ENCODE measurements at regions not wholly inside any gene's neighbourhood (a gene's known extent, or its start where the extent isn't known, plus 50 kb on each side); places are given as distances from the start of the nearest gene placed in this dataset.
A peak's percentile ranks its signal among the peaks of the same experiment; 100 is the strongest.

- DNase-seq (ENCODE audit: low spot score), result no peak
Observed at GRCh38 chr4:152021788-152022438, 261.1 kb upstream of the GATB start.

DNA sequence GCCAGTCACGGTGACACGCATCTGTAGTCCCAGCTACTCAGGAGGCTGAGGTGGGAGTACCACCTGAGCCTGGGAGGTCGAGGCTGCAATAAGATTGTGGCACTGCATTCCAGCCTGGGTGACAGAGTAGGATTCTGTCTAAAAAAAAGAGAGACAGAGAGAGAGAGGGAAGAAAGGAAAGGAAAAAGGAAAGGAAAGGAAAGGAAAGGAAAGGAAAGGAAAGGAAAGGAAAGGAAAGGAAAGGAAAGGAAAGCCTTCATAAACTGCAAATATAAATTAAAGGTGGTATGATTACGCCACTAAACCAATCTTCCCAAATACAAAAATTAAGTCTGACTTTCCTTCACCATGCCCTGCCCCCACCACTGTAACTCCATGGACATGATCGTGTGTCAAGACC, 259.3 kb upstream of the GATB start:
- no peak for DNase-seq (ENCODE audit: low spot score)

DNA sequence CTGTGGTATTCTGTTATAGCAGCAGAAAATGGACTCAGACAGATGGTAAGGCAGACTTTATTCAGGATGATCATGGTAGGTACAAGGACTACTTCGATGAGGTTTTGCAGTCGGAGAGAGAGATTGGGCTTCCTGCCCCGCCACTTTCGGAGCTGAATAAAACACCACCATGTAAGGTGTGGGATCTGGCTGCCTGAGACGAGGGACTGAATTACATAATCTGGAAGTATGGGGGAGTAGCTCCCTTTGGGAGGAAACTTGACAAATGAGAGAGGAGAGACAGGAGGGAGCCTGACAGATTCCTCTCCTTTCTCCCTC, 255.5 kb upstream of the GATB start:
- DNase-seq (ENCODE audit: low spot score), result no peak

DNA sequence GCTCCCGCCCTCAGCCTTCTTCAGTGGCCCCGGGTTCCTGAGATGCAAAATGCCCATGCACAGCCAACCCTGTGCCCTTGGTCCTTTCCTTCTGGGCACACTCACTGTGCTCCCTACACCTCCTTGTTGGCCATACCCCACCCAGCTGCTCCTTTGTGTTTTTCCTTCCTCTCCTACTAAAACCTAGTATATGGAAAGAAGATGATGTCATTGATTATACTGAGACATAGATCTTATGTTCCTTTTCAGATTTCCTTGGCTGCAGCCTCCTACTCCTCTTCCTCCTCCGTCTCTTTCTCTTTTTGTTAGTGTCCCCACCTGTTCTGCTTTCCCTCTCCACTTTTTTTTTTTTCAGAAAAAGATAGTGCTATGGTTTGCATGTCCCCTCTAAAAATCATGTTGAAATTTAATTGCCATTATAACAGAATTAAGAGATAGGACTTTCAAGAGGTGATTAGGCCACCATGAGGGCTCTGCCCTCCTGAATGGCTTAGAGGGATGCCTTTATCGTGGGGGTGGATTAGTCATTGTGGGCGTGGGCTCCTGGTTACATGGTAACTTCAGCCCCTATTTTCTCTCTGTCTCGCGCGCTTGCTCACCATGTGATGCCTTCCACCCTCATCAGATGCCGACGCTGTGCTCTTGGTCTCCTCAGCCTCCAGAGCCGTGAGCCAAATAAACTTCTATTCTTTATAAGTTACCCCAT, 254.9 kb upstream of the GATB start:
- no peak for DNase-seq (ENCODE audit: low spot score)

- DNase-seq (ENCODE audit: low spot score), result peak; percentile 13
Observed at GRCh38 chr4:152014280-152014679, 253.5 kb upstream of the GATB start.

DNA sequence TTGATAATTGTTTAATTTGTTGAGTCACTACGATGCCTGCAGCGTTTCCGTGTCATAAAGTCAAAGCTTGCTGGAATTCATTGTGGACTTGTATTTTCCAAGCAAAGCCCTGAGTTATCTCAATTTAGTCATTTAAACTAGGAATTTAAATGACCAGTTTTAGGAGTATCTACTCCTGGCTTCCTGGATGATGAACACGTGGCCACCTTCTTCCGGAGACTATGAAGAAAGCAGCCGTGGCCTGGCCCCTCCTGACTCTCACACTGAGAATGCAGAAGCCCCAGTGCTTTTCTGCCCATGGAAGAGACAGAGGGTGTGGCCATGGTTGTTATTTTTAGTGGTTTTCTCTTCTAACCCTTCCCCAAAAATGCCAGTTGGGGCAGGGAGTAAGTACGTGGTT, 250.7 kb upstream of the GATB start:
- no peak for DNase-seq (ENCODE audit: low spot score)

DNA sequence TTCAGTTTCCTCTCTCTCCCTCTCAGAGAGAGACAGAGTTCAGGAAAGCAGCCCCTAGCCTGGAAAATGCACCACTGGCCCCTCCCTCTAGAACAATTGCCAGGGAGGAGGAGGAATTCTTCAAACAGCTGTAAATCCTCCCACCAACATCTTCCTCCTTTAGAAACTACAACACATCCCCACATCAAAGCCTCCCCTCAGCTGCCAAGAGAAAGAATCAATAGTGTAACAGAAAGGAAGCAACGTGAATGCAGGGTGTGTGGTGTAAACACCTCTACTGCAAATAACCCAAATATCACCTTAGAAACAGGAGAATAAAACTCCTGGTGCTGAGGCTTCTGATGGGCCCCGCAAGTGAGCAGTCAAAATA, 249.9 kb upstream of the GATB start:
- DNase-seq (ENCODE audit: low spot score), result no peak

DNA sequence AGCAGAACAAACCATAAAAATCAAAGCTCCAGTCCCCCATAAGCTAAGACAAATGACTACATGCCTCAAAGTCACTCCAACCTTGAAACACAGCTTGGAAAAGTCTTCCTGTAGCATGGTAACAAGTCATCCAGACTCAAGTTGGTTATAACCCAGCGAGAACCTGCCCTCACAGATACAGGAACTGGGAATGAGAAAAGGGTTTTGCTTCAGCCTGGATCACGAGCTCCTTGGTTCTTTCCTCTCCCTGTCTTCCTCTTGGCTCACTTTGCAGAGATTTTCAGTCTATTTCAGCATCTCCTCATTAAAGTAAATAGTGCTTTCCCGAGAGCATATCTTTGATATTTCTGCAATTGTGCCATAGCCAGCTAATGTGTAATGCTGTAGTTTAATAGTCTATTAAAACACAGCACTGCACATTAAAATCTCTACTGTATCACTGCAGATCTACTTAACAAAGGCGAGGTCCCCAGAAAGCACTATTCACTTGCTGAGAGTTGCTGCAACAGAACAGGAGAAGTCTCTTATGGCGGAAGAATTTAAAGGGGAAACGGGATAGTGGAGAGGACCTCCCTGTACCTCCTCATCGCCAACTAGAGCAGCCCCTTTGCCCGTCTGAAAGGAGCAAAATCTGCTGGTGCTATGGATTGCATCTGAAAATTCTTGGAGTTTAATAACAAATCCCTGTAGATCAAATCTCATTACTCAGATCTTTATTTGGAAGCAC, 249.3 kb upstream of the GATB start:
- no peak for DNase-seq (ENCODE audit: low spot score)

GRCh38 chr4:152009031-152009670, 248.3 kb upstream of the GATB start:
- no peak for DNase-seq (ENCODE audit: low spot score)

- no peak for DNase-seq (ENCODE audit: low spot score)
Observed at GRCh38 chr4:152007111-152007510, 246.3 kb upstream of the GATB start.

DNA sequence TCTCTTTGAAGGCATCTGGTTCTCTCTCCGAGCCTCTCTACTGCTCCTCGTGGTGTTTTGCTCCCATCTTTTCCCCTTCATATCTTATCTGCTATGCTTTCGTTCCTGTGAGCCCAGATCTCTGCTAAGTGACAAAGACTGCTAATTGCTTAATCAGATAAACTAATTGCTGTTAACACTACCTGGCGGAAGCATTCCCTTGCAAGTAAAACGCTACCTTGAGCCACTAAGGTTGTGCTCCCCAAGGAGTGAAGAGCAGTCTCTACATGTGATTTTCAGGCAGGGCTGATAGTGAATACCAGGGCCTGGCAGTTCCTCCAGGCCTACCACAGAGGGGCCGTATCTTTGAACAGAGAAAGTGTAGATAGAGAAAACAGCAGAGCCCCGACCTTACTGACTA, 244.0 kb upstream of the GATB start:
- no peak for DNase-seq (ENCODE audit: low spot score)

DNA sequence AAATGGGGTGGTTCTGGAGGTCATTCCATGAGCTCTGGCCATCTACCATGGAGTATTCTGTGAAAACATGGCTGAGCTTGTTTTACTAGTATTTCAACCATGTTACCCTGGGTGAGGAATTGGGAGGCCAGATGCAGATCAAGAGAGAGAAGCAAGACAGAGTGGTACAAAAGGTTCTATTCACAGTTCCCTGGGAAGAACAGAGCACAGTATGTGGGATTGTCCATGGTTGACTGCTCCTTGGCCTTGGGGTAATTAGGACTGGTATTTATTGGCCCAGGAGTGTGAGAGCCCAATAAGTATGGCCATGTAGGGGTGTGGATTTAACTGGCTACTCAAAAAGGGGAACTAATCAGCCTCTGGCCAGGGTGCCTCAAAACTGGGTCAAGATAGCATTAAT, 239.7 kb upstream of the GATB start:
- DNase-seq (ENCODE audit: low spot score), result no peak

- DNase-seq (ENCODE audit: low spot score), result no peak
Observed at GRCh38 chr4:151998723-151999122, 237.9 kb upstream of the GATB start.

- no peak for DNase-seq (ENCODE audit: low spot score)
Observed at GRCh38 chr4:151997461-151997860, 236.7 kb upstream of the GATB start.

DNA sequence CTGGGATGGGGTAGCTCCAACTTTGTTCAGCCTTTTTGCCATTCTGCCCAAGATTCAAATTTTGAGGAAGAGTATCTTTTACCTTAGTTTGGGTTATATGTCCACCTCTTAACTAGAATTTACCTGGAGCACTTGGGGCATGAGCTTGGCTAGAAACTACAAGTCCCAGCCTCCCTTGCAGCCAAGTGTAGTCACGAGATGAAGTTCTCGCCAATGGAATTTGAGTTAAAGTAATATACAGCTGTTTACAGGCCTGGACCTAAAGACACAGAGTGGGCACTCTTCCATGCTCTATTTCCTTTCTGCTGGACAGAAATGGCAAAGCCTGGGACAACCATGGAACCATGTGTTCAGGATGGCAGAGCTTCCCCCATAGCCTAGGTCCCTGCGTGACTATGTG, 233.6 kb upstream of the GATB start:
- DNase-seq (ENCODE audit: low spot score), result no peak

DNA sequence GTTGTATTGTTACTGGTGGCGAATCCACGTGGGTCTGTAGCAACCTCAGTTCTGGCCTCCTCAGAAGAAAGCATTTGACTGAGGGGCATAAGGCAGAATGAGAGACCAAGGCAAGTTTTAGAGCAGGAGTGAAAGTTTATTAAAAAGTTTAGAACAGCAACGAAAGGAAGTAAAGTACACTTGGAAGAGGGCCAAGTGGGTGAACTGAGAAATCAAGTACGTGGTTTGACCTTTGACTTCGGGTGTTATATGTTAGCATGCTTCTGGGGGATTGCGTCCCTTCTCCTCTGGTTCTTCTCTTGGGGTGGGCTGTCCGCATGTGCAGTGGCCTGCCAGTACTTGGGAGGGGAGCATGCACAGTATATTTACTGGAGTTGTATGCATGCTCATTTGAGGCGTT, 232.7 kb upstream of the GATB start:
- no peak for DNase-seq (ENCODE audit: low spot score)

DNA sequence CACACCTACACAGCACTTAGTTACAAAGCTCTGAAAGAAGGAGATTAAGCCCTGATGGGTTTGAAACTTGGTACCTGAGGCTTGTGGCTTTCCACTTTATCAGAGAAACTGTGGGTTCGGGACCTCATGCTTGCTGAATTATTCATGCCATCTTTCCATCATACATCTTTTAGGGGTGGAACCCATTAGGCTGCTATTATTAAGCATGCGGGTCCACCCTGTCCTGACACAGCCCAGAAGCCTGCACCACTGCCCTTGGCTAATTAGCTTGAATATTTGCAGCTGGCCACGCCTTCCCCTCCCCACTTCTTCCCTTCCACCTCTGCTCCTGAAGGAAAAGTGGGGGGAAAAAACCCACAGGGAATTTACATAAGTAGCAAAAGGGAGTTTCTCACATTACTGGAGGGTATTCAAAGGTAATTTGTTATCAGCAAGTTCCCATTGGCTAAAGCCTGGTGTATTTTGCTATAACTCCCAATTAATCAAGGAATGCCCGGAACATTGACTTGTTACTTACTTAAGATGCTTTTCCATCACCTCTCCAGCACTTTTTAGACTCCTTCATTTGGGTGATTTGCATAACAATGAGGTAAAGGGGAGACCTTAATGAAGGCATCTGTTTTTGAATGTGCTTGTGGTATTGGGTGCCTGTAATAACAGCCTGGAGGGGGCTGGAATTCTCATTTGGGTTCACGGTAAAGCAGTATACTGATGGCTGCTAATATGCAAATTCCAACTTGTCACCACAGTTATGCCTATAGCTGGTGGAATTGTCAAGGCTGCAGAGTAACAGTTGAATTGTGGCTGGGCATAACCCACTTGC, 231.7 kb upstream of the GATB start:
- DNase-seq (ENCODE audit: low spot score), result no peak

- DNase-seq (ENCODE audit: low spot score), result no peak
Observed at GRCh38 chr4:151991884-151992167, 231.0 kb upstream of the GATB start.

DNA sequence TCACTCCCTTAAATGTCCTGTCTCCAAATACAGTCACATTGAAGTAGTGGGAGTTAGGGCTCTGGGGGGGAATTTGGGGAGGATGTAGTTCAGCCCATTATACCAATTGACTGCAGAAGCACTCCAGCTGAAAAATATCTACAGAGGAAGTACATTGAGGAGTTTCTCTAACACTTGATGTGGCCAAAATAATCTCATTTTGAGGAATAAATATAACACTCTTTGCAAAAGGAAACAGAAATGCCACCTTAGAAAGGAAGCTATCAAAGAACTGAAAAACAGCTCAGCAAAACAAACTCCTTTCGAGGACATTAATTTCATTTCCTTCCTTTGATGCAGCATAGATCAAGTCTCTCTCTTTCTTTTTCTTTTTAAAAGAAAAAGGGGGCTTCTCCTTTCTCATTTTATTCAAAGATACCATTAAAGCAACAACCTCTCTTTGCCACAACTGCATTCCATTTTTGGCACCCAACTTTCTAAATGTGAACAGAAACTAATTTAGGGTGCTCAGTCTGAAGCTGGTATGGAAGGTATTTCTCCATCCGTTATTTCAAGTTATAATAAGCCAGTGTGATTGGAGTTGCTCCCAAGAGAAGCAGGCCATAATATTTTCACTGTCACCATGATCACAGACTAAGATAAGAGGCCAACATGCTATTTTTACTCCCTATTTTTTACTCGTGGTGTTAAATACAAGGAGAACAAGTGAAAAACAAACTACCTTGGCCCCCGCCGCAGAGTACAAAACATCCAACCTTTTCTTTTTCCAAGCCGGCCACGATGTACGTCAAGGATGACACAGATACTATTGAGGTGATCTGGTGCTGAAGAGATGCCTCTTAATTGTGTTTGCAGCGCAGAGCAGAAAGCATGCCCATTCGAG, 230.4 kb upstream of the GATB start:
- no peak for DNase-seq (ENCODE audit: low spot score)

GRCh38 chr4:151990201-151990600, 229.4 kb upstream of the GATB start:
- no peak for DNase-seq (ENCODE audit: low spot score)

GRCh38 chr4:151988591-151988990, 227.8 kb upstream of the GATB start:
- no peak for DNase-seq (ENCODE audit: low spot score)

GRCh38 chr4:151987606-151988005, 226.8 kb upstream of the GATB start:
- DNase-seq (ENCODE audit: low spot score), result no peak

Data from germinal center (tissue), 1 donor.